PFSK-1 (cell line): ENCODE measurements at regions not wholly inside any gene's neighbourhood (a gene's known extent, or its start where the extent isn't known, plus 50 kb on each side); places are given as distances from the start of the nearest gene placed in this dataset.

Experiments used
- FOXP2 ChIP-seq: optimal IDR thresholded peaks from 2 replicates; pipeline ENCODE3; 2011; ENCODE audit warnings: borderline replicate concordance, control low read depth, inconsistent platforms; ENCODE audit not compliant: insufficient read depth; ENCODE audit errors: extremely low read length, extremely low read depth
- POLR2AphosphoS5 ChIP-seq: IDR thresholded peaks from 2 replicates; pipeline ENCODE4 v1.6.1; 2012; ENCODE audit warnings: low read depth, mild to moderate bottlenecking, control low read depth, low read length, moderate library complexity
- SIN3A ChIP-seq: IDR thresholded peaks from 2 replicates; pipeline ENCODE4 v1.6.1; 2012; ENCODE audit warnings: mild to moderate bottlenecking, low read length, moderate library complexity, borderline replicate concordance; ENCODE audit not compliant: insufficient read depth
- TAF1 ChIP-seq: IDR thresholded peaks from 2 replicates; pipeline ENCODE4 v1.6.1; 2012; ENCODE audit warnings: low read length, control low read depth, borderline replicate concordance; ENCODE audit not compliant: insufficient read depth
- TF ChIP-seq, protein P1 (sequence below), 2 experiments: IDR thresholded peaks; 2 replicates each; pipeline versions ENCODE4 v1.6.1 to v1.8.0; 2011 to 2012; ENCODE audit warnings: low read depth in 2 of 2, low read length in 2 of 2, control low read depth in 1 of 2, inconsistent platforms in 1 of 2, mild to moderate bottlenecking in 1 of 2, moderate library complexity in 1 of 2; ENCODE audit not compliant: insufficient read depth in 1 of 2

GRCh38 chr6:21971541-21971940 lies 325.3 kb downstream of the PRL start:
- TF ChIP-seq FOXP2 (no peak), SIN3A (no peak), POLR2AphosphoS5 (no peak), TAF1 (no peak)
- TF ChIP-seq, protein P1, sequence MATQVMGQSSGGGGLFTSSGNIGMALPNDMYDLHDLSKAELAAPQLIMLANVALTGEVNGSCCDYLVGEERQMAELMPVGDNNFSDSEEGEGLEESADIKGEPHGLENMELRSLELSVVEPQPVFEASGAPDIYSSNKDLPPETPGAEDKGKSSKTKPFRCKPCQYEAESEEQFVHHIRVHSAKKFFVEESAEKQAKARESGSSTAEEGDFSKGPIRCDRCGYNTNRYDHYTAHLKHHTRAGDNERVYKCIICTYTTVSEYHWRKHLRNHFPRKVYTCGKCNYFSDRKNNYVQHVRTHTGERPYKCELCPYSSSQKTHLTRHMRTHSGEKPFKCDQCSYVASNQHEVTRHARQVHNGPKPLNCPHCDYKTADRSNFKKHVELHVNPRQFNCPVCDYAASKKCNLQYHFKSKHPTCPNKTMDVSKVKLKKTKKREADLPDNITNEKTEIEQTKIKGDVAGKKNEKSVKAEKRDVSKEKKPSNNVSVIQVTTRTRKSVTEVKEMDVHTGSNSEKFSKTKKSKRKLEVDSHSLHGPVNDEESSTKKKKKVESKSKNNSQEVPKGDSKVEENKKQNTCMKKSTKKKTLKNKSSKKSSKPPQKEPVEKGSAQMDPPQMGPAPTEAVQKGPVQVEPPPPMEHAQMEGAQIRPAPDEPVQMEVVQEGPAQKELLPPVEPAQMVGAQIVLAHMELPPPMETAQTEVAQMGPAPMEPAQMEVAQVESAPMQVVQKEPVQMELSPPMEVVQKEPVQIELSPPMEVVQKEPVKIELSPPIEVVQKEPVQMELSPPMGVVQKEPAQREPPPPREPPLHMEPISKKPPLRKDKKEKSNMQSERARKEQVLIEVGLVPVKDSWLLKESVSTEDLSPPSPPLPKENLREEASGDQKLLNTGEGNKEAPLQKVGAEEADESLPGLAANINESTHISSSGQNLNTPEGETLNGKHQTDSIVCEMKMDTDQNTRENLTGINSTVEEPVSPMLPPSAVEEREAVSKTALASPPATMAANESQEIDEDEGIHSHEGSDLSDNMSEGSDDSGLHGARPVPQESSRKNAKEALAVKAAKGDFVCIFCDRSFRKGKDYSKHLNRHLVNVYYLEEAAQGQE (IDR thresholded peaks at IDR 0.05; ENCODE audit: insufficient read depth in 1 of 2, low read depth in 2 of 2, low read length in 2 of 2): no peak

- TF ChIP-seq SIN3A (no peak), TAF1 (no peak), FOXP2 (no peak), POLR2AphosphoS5 (no peak)
- TF ChIP-seq, protein P1 (IDR thresholded peaks at IDR 0.05; ENCODE audit: insufficient read depth in 1 of 2, low read depth in 2 of 2, low read length in 2 of 2): no peak
These were observed 324.3 kb downstream of the PRL start for GRCh38 chr6:21972516-21972915.

- TF ChIP-seq FOXP2 (no peak), POLR2AphosphoS5 (no peak), TAF1 (no peak), SIN3A (no peak)
- TF ChIP-seq, protein P1 (IDR thresholded peaks at IDR 0.05; ENCODE audit: insufficient read depth in 1 of 2, low read depth in 2 of 2, low read length in 2 of 2): no peak
These were observed 319.5 kb downstream of the PRL start for GRCh38 chr6:21977346-21977745.

- TF ChIP-seq FOXP2: no peak
- no peak for TF ChIP-seq POLR2AphosphoS5
- no peak for TF ChIP-seq SIN3A
- no peak for TF ChIP-seq TAF1
- TF ChIP-seq, protein P1 (IDR thresholded peaks at IDR 0.05; ENCODE audit: insufficient read depth in 1 of 2, low read depth in 2 of 2, low read length in 2 of 2): no peak
These were observed 315.5 kb downstream of the PRL start for GRCh38 chr6:21981235-21981833.
